ENCODE measurements at regions not wholly inside any gene's neighbourhood (a gene's known extent, or its start where the extent isn't known, plus 50 kb on each side); places are given as distances from the start of the nearest gene placed in this dataset.

DNA sequence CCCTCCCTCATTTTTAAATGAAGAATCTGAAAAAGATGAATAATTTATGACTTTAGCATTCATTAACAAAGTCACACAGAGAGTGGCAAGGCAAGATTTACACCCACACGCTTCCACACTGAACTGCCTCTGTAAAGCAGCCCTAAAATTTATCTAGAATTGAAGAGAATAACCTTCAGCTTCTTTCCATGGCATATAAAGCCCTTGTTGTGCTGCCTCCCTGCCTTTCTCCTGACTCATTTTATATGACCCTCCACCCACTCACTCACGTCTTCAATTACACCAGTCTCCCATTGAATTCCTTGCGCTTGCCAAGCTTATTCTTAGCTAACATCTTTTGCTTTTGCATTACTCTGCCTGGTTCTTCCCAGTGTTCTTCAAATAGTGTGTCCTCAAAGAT is 2649.3 kb downstream of the PCDH7 start:
- DNase-seq (ENCODE audit: low spot score): no peak
- WGBS: 38% methylated on average over 3 of the region's 3 CpGs
- no peak overlapping the region for H3K4me3 ChIP-seq
- no peaks in the 10 kb centered on the region for H3K27me3 ChIP-seq (replicated peaks; ENCODE audit: insufficient read depth)
- H3K27ac ChIP-seq: no peak overlapping the region
- H3K9me3 ChIP-seq: no peaks in the 10 kb centered on the region
- no peaks in the 10 kb centered on the region for H3K36me3 ChIP-seq
- TF ChIP-seq POLR2A (IDR thresholded peaks at IDR 0.05): no peak
- TF ChIP-seq, protein P1, sequence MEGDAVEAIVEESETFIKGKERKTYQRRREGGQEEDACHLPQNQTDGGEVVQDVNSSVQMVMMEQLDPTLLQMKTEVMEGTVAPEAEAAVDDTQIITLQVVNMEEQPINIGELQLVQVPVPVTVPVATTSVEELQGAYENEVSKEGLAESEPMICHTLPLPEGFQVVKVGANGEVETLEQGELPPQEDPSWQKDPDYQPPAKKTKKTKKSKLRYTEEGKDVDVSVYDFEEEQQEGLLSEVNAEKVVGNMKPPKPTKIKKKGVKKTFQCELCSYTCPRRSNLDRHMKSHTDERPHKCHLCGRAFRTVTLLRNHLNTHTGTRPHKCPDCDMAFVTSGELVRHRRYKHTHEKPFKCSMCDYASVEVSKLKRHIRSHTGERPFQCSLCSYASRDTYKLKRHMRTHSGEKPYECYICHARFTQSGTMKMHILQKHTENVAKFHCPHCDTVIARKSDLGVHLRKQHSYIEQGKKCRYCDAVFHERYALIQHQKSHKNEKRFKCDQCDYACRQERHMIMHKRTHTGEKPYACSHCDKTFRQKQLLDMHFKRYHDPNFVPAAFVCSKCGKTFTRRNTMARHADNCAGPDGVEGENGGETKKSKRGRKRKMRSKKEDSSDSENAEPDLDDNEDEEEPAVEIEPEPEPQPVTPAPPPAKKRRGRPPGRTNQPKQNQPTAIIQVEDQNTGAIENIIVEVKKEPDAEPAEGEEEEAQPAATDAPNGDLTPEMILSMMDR (IDR thresholded peaks at IDR 0.05): no peak
- no peak for TF ChIP-seq POLR2AphosphoS5 (IDR thresholded peaks at IDR 0.05)
- intact Hi-C loops (cut with DNase I): no loop called here
- H3K4me1 ChIP-seq (replicated peaks): no peaks in the 10 kb centered on the region

DNA sequence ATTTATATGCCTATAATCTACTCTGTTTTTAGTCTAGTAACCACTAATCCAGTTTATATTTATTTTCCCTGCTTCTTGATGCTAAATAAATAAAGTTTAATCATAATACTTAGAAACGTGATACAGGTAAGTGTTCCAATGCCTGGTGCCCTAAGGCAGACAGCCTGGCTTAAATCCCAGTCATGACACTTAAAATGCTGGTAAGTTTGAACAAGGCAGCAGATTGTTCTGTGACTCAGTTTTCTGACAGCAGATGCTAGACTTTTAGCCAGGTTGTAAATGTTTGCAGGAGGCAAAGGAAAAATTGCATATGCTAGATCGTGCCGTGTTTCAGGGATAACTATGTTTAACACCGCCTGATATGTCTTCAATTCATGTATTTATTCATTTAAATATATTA is 2661.6 kb downstream of the PCDH7 start:
- Histone ChIP-seq H3K27me3 (replicated peaks; ENCODE audit: insufficient read depth) (no peaks in the 10 kb centered on the region), H3K36me3 (no peaks in the 10 kb centered on the region), H3K9me3 (no peaks in the 10 kb centered on the region), H3K4me3 (no peak overlapping the region), H3K4me1 (replicated peaks) (no peaks in the 10 kb centered on the region), H3K27ac (no peak overlapping the region)
- TF ChIP-seq, protein P1 (IDR thresholded peaks at IDR 0.05): no peak
- TF ChIP-seq POLR2AphosphoS5 (IDR thresholded peaks at IDR 0.05): no peak
- no peak for TF ChIP-seq POLR2A (IDR thresholded peaks at IDR 0.05)
- DNase-seq (ENCODE audit: low spot score): no peak
- WGBS: 42% methylated on average over 4 of the region's 4 CpGs
- intact Hi-C loops (cut with DNase I): no loop called here

DNA sequence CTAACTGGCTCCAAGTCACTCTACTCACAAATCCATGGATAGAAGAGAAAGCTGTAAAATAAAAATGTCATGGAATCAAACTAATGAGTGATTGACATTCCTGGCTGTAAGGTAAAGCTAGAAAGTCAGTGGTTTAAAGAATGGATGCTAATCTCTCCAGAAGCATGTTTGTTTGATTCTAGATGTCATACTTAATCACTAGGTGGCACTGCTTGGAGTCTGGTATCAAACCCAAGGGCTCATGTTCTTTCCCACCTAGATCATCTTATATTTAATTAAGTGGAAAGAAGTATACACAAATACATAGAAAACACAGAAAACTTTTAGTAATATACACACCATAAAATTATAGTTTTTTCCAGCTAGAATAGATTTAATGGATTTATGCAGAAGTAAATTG is 2666.6 kb downstream of the PCDH7 start:
- Histone ChIP-seq H3K36me3 (no peaks in the 10 kb centered on the region), H3K9me3 (no peaks in the 10 kb centered on the region), H3K4me3 (no peak overlapping the region), H3K27ac (no peak overlapping the region), H3K4me1 (replicated peaks) (no peaks in the 10 kb centered on the region), H3K27me3 (replicated peaks; ENCODE audit: insufficient read depth) (no peaks in the 10 kb centered on the region)
- intact Hi-C loops (cut with DNase I): no loop called here
- TF ChIP-seq POLR2A (IDR thresholded peaks at IDR 0.05) (no peak), POLR2AphosphoS5 (IDR thresholded peaks at IDR 0.05) (no peak)
- TF ChIP-seq, protein P1 (IDR thresholded peaks at IDR 0.05): no peak
- no peak for DNase-seq (ENCODE audit: low spot score)

DNA sequence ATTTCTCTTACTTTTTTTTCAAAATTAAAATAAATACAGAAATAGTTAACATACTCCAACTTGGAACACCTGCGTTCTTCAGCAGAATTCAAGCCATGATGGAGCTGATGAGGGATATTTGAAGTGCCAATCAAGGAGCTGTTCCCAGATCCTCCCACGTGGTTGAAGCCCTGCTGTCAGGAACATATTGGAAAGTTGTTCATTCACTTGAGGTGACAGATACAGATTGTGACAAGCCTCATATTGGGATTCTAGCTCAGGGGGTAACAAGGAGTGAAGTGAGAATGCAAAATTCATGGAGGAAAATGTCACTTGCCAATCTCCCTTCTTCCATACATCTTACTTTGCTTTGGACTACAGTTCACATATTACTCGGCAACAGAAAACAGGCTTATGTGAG is 2670.8 kb downstream of the PCDH7 start:
- H3K36me3 ChIP-seq: no peaks in the 10 kb centered on the region
- no peak for TF ChIP-seq POLR2A (IDR thresholded peaks at IDR 0.05)
- TF ChIP-seq, protein P1 (IDR thresholded peaks at IDR 0.05): no peak
- no peak for DNase-seq (ENCODE audit: low spot score)
- no peaks in the 10 kb centered on the region for H3K27me3 ChIP-seq (replicated peaks; ENCODE audit: insufficient read depth)
- H3K4me3 ChIP-seq: no peak overlapping the region
- intact Hi-C loops (cut with DNase I): no loop called here
- WGBS: 74% methylated on average over 3 of the region's 3 CpGs
- H3K4me1 ChIP-seq (replicated peaks): no peaks in the 10 kb centered on the region
- H3K27ac ChIP-seq: no peak overlapping the region
- H3K9me3 ChIP-seq: no peaks in the 10 kb centered on the region

DNA sequence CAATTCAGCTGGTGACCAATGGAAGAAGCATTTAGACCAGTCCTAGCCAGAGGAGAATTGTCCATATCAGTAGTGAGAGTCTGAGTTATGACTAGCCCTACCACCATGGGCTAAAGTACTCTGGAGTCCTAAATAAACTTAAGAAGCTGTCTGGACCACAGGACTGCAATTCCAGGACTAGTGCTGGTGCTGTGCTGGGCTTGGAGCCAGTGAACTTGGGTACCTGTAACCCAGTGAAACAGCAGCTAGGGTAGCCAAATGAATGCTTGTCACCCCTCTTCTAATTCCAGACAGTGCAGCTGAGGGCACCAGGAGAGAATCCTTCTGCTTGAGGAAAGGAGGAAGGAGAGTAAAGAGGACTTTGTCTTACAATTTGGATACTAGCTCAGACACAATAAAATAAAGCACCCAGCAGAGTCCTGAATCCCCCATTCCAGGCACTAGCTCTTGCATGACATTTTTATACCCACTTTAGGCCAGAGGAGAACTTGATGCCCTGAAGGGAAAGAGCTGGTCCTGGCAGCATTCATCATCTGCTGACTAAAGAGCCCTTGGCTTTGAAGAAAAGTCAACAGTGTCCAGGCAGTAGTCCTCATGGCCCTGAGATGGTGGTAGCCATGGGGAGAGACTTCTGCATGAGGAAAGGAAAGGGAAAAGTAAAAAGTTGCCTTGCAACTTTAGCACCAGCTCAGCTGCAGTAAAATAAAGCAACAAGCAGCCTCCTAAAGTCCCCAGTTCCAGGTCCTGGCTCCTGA is 2675.7 kb downstream of the PCDH7 start:
- Histone ChIP-seq H3K4me3 (no peak overlapping the region), H3K4me1 (replicated peaks) (no peaks in the 10 kb centered on the region), H3K27ac (no peak overlapping the region), H3K9me3 (no peaks in the 10 kb centered on the region), H3K36me3 (no peaks in the 10 kb centered on the region), H3K27me3 (replicated peaks; ENCODE audit: insufficient read depth) (no peaks in the 10 kb centered on the region)
- no peak for DNase-seq (ENCODE audit: low spot score)
- intact Hi-C loops (cut with DNase I): no loop called here
- TF ChIP-seq POLR2AphosphoS5 (IDR thresholded peaks at IDR 0.05) (no peak), POLR2A (IDR thresholded peaks at IDR 0.05) (no peak)
- TF ChIP-seq, protein P1 (IDR thresholded peaks at IDR 0.05): no peak
